ENCODE measurements at regions not wholly inside any gene's neighbourhood (a gene's known extent, or its start where the extent isn't known, plus 50 kb on each side); places are given as distances from the start of the nearest gene placed in this dataset.

DNA sequence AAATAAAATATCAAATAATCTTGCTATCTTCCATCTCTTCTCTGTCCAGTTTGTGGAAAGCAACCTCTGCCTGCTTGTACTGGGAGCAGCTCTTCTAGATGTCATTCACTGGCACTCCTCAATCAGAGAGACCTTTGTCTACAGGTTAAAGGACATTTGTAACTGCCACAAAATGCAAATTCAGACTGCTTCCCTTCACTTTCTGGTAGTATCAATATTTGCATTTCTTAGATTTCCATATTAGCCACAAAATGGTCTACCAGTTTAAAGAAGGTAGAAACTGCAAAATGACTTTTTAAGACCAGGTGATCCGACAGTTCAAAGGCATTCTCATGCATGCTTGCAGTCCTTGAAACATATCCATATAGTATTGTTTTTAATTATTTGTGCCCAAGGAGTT is 51.7 kb upstream of the RCN1 start:
- DNase-seq: no peak

DNA sequence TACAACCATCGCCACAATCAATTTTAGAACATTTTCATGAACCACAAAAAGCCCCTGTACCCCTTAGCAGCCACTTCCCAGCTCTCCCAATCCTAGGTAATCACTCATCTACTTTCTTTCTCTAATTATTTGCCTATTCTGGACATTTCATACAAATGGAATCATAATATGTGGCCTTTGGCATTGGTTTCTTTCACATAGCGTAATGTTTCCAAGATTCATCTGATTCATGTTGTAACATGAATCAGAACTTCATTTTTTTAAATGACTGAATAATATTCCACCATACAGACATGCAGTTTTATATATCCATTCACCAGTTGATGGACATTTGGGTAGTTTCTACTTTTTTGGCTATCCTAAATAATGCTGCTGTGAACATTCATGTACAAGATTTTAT is 56.2 kb upstream of the RCN1 start:
- DNase-seq: no peak

DNA sequence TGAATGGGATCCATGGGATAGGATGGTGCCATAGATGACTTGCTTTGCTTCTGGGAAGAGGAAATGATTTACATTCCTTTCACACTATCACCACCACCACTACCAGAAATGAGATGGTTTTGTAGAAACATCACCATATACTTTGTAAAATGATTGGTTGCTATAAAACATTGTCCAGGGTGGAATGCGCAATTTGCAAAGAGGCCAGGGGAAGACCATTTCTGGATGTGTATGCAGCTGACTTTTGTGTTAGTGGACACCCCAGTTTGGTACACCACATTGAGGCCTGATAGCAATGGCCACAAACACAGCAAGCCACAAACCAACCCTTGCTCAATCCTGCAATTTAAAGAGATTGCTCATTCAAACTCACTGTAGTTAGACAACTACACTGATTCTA is 56.7 kb upstream of the RCN1 start:
- DNase-seq: no peak

DNA sequence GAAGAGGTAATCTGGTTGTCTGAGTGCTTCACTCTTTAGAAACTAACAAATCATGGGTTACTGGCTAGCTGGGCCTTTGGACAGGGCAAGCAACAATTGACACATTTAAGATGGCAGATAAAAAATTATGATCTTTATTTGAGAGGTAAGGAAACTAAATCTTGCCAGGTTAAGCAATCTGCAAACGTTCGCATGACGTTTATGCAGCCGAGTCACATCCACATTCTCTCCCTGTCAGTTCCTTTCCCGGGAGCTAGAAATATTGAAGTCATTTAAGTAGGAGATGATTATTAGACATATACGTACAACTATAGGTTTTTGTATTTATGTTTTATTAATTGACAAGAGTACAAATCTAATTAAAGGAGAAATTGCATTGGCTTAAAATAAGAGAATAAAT is 57.4 kb upstream of the RCN1 start:
- DNase-seq: no peak

DNA sequence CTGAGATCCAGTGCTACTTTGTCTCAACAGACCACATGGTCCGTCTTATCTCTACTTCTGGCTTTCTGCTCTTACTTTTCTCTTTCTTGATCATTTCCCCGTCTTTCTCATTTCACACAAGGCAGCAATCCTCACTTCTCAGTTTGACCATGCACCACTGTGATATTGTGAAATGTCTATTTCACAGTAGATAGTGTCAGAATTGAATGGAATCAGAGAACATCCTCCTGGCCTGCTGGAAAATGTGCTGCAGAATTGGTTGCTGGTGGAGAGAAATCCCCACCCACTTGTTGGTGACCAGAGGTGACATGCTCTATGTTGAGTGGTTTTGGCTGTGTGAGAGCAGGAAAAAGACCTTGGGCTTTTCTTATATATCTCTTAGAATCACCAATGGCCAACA is 57.8 kb upstream of the RCN1 start:
- DNase-seq: no peak

DNA sequence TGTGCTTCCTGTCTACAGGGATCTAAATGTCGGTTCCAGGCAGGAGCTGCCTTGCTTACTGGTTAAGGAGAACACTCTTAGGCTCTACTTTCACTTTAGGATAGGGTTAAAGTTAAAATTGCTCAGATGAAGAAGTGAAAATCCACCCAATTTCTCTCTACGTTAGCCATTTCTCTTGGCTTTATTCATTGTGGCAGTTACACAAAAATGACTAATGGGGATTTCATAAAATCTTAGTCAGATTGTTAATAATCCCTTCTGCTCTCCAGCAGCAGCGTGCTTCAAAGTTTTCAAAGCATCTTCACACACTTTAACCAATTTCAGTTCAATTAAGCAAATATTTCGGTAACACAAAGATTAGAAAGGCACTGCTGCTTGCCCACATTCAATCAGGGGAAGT is 58.4 kb upstream of the RCN1 start:
- no peak for DNase-seq

DNA sequence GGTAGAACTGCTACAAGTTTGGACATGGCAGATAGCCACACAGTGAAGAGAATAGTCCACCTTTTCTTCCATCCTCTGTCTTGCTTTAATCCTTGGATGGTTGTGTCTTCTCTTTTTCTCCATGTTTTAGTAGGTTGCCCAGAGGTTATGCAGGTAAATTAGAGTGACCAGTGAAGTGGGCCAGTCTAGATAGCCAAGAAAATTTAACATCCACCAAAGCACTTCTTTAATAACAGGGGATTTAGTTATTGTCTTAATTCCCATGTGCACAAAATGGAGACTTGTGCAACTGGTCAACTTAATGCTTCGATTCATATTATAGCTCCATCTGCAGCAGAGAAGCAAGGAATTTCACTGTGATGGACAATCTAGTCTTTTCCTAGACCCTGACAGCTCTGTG is 58.8 kb upstream of the RCN1 start:
- DNase-seq: no peak

DNA sequence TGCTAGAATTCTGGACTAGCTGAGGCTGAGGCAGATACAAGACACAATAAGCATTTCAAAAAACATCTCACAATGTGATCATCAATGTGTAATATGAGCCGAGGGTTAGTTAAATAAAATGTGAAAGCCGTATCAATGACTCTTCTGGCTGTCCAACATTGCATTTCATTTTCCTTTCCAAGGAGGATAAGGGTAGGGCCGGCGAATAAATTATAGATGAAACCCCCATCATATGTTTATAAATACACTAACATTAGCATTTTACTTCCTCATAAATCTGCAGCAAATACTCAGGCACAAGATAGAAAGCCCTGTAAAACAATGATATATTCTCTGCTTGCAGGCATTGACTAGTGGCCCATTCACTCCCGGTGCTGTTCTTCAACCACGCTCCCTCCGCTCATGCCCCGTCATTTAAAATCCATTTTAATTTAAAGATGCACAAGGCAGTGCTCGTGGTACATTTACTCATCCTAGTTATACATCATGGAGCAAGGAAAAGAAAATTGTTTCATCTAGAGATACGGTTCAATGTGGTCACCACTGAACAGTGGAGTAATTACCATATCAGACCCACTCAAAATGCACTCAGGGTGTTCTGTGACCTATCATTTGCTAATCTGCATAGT is 59.9 kb upstream of the RCN1 start:
- DNase-seq: no peak

DNA sequence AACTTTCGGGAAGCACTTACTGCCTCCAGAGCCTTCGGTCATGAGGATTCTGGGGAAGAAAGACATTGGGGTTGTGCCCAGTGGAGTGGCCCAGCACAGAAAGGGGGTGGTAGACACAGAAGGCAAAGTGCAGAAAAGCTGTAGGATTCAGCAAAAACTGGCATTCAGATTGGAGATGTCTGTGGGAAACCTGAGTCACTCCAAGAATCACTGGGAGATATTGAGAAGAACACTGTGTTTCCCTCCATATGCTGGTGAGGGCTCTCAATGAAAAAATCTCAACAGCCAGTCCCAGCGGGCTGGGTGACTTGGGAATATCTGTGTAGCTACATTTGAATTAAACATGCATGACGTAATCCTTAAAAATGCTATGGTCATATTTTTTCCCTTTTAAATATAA is 61.2 kb upstream of the RCN1 start:
- no peak for DNase-seq

DNA sequence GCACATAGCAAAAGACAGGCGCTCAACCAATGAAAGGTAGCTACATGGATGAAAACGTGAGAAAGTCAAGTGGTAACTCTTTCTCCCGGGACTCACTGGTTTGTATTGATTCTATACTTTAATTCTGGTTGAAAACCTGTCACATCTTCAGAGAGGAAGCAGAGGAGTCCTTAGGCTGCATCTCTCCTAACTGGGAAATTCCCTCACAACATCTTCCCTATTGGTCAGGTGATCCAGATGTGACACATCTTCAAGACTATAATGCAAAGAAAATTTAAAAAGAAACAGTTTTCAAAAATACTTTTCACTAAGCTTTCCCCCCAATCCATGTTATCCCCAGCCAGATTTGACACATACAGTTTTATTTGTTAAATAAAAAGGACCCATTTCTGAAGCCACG is 62.7 kb upstream of the RCN1 start:
- DNase-seq: no peak

DNA sequence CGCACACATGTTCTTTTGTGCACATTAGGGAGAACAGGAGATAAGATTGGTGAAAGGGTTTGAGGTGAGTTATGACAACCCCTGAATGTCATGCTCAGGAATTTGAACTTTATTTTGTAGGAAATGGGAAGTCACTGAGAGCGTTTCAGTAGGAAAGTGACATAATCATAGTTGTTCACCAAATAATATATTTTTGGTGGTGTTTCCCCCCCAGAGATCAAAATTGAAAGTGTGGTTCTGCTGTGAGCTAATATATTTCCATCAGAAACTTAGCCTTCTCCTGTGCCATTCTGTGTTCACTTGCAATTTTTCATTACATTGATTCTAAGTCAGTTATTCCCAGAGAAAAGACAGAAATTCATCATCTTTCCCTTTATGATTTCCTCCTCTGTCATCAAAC is 64.1 kb upstream of the RCN1 start:
- no peak for DNase-seq

DNA sequence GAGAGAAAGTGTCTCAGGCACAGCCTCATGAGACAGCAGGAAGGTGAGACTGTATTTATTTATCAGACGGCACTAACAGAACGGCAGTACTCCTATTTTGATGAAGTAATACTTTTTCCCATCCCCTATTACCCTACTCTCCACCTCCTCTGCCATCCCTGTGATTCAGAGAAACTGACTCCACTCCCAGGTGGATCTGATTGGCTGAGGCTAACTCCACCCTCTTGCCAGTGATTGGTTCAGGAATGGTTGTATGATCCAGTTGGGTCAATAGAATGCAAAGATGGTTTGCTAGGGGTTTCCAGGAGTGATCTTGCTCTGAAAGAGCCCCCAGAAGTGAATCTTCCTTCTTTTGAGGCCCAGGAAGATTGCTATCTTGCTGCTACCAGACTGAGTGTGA is 65.9 kb upstream of the RCN1 start:
- no peak for DNase-seq

DNA sequence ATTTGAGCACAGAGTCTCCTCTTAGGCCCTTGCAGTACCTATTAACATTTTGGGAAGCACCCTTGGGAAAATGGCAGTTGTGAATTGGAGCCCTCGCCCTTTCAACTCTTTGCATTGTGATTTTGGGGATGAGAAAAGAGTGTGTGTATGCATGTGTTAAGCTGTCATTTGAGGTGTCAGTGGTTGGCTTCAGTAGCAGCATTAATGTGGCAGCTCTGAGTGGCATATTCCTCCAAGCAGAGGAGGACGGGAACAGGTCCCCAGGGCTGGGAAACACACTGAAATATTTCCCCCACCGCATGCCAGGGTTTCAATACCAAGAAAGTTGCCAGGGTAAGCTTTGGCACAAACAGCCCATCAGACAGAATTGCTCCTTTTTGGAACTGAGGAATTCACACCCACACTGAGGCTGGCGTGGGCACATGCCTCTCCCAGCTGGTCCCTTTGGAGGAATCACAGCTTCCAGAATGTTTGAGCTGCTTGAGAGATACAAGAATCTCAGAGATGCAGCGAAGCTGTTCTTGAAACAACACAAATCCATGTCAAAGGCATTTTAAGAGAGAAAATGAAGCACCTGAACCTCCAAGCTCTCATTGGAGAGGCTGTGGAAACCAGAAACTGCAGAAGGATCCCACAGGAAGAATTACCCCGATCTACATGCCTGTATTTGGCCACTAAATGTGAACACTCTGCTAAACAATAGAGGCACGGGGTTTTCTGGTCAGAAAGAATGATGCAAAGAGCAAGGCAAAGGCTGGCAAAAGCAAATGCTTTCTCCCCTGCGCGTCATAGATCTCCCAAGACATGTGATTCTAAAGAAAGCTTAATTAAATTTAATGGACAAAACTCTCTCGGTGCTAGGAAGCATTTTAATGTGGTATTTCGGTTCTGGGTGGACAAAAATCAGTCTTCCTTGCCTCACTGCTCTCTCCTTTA is 67.2 kb upstream of the RCN1 start:
- DNase-seq: no peak

DNA sequence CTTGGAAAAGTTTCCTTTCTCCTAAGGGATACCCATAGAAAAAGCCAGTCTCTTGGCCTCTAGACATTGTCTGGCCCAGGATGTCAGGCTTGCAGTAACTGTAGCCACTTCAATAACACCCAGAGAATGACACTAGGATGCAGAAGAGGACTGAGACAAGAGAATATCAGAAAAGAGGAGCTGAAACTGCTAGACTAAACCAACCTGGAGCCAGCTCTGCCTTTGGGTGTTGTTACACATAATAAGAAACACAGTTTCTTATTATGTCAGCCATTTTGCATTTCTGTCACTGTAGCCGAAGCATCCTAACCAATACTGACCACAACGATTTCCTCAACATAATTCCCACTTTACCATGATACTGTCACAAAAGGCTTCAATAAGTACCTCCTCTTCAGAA is 72.2 kb upstream of the RCN1 start:
- DNase-seq: no peak

DNA sequence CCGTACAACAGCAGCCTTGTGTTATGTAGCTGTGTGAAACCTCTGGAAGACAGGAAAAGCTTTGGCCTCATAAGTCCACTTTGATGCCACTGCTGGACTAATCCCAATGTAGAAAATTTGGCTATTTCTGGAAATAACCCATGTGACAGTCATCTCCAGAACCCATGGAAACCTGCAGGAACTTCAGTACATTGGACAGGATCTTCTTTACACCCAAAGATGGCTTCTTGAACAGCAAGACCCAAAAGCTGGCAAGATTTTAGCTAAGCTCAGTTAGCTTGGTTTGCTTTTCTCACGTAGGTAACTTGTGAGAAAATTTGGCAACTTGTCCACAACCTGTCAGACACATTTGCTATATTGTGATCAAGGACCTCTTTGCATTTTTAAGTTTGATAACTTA is 74.8 kb upstream of the RCN1 start:
- DNase-seq: no peak

DNA sequence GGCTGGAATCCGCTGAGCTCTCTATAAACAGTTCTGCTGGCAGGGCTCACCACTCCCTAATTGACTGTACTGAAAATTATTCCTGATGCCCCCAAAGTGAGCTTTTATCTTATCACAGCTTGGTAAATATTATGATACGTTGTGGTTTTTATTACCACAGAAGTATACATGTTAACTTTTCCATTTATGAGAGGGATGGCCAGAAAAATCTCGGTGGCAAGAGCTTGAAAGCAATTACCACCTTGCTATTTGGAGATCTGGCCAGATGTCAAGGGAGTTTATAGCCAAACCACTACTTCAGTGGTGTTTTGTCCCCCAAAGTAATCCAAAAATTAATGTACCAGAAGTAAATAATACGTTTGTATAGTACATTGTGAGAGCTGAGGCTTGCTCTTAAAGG is 75.4 kb upstream of the RCN1 start:
- no peak for DNase-seq

DNA sequence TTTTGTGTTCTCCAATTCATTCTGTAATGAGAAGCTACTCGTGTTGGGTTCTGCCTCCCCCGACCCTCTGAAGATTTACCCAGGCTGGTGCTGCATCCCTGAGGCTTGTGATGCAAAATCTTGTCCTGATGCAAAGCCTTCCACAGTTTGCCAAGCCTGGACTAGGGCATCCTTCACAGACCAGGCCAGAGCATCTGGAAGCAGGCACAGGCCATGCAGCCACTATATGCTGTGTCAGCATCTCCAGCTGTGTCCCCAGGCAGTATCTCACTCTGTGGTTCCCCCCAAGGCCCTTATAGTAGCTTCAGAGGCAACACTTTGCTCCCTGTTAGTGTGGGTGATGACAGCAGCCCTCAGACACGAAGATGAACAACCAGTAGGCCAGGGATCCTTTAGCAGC is 77.3 kb upstream of the RCN1 start:
- no peak for DNase-seq

DNA sequence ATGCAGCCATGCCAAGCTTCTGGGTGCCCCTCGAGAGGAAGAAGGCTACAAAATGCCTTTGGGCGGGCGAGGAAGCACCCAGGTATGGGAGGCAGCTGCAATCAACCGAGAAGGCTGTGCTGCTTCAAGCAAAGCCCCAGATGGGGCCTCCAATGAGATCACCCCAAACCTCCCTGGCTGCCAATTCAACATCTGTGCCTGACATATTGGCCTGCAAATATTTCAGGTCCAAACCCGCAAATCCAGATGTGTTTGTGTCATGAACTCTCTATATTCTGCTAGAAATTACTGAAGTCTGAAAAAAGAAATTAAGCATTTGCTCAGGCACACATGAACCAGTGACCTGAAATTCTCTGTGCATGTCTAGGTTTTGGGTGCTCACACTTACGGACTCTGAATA is 78.8 kb upstream of the RCN1 start:
- DNase-seq: no peak

DNA sequence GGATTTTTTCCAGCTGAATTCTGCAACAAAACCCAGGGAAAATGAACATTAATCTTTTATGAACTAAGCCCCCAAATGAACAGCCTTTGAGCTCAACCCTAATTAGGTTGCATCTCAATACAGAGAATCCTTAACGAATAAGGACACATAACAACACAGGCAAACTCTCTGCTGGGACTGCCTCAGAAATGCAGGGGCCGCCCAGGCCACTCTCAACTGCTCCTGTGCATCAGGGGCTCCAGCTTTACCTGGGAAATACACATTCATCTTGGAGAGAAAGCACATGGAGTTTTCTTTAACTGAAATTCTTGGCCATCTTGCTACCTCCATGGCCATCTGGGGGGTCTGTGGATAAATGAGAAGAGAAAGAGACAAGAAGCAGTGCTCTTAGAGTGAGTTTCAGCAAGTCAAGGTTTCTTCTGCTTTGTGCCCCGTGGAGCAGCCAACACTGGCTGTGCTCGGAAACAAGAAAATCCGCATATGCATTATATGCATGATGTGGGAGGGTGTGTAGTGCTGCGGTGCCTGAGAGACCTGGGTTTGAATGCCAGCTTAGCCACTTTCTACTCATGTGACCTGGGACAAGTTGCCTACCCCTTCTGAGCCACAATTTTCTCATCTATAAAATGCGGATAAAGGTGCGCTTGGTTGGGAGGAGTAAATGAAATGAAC is 81.9 kb upstream of the RCN1 start:
- peak; percentile 50 for DNase-seq

DNA sequence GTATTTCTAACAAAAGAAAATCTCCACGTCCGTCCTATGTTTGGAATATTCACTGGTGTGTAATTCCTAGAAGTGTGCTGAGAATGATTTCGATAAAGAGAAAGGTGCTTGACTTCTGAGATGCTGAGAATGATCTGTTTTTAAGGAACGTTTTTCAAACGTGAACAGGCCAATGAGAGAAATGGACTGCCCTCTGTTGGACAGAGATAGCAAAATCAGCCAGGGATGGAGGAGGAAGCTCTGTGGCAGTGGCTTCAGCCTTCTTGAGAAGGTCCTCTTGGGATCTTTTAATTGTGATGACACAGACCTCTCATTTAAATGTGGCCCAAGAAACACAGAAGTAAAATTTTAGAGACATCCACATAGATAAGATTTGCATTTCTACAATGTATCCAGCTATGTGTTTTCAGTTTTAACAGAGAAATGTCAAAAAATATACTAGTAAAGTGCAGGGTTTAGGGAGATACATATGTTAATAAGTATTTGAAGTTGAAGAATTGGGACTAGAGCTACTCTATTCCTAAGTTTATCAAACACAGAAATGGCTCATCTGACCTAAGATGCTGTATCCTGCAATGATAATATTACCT is 84.0 kb upstream of the RCN1 start:
- DNase-seq: peak; percentile 84

DNA sequence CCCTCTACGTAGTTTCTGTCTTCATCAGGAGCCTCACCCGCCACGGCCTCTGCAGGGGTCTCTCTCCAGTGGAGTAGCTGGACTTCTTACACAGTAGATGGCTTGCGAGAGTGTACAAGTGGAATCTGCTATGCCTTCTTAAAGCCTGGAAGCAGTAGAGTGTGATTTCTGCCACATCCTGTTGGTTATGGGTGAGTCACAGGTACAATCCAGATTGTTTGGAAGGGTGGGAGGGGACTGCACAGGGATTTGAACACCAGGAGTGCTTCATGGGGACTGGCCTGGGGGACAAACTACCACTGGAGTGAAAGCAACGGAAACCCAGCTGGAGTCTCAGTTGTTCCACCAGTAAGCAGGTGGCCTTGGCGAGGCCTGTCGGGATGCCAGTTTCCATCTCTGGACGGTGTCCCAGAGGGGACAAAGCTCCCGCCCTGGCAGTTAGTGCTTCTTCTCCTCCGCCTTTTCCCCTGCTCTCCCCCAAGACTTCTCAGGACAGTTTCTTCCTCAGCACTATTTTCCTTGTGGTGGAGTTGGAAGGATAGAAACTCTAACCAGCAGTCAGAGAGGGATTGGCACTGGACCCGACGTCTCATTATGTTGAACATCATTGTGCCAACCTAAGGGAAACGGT is 85.0 kb upstream of the RCN1 start:
- no peak for DNase-seq

DNA sequence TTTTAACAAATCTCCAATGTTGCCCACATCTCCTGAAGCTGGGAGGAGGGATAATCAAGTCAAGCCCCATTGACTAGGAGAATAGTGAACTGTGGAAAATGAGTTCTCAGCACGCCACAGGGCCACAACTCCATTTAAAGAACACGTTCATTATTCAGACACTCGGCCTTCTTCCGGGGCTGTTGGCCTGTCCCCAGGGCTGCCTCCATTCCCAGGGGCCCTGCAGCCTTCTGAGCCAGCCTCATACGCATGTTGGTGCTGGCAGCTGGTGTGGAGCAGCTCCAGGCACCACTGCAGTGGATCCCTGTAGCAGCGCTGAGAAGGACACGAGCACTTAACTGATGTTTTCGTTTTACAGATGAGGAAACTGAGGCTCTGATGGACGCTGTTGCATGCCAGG is 87.5 kb upstream of the RCN1 start:
- DNase-seq: no peak

DNA sequence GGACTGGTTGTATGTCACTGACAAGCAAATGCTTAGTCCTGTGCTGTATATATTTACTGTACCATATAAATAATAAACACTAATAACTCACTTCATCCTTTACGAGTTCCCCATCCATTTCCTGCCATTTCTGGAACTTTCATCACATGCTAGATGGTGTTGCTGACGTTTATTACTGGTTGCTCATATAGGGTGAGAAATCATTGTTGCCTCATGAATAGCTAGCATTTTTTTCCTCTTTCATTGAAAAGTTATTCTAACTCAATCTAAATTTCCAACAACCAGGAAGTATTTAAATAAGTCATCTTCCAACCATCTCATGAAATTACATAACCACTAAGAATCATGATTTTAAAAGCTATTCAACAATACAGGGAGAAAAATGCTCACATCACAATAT is 88.6 kb upstream of the RCN1 start:
- DNase-seq: no peak
